HG02571 (cell line): ENCODE measurements at regions not wholly inside any gene's neighbourhood (a gene's known extent, or its start where the extent isn't known, plus 50 kb on each side); places are given as distances from the start of the nearest gene placed in this dataset.
A peak's percentile ranks its signal among the peaks of the same experiment; 100 is the strongest.

Experiments
- ATAC-seq: cut with Tn5 transposase; IDR thresholded peaks from one replicate; pipeline ENCODE4 v1.9.1; 2021; ENCODE audit warnings: mild to moderate bottlenecking, moderate library complexity; ENCODE audit not compliant: unreplicated experiment

- ATAC-seq, result no peak
Measured at GRCh38 chr2:150417278-150417677, 70.2 kb downstream of the RND3 start.

DNA sequence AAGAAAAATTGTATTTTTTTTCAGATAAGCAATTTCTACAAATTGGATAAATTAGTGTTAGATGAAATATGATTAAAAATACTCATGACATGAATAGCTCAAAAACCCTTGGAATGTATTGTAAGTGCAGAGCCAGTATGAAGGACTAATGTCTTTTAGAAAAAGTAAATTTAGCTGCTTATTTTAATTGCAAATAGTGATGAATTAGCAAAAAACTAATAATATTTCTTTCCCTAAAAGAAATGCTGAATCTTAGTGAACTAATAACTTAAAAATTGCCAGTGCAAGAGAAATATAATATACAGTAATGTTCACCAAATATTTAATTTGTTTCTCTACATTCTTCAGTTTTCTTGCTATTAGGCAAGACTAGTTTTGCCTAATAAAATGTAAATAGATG, 72.4 kb downstream of the RND3 start:
- no peak for ATAC-seq

DNA sequence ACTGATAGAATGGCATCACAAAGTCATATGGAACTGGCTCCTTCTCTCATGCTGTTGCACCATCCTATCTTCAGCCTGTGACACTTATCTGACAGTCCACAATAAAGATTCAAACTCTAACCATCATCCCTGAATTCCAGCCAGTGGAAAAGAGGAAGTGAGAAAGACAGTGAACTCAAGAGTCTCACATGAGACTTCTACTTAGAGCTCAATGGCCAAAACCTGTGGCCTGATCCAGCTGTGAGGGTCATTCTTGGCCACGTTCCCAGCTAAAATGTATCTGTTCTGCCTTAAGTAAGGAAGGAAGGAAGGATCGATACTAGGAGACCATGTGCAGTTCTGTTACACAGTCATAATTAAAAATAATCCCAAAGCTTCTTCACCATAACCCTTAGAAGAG, 73.6 kb downstream of the RND3 start:
- ATAC-seq, result no peak

DNA sequence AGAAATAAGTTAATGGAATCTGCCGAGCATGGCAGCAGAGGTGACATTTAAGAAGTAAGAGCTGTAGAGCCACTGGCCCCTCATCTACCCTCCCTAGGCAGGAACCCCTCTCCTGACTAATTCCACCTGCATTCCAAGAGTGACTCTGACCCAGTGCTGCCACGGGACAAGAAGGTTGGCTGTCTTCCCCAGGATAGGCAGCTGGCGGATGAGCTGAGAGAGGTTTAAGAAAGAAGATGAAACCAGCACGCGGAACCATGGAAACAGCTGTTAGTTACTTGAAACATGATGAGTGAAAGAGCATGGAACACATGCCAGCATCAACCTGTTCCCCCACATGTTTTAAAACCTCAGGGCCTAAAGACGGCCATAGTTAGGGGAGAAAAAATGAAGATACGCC, 74.1 kb downstream of the RND3 start:
- no peak for ATAC-seq

- no peak for ATAC-seq
Measured at GRCh38 chr2:150410809-150411208, 76.7 kb downstream of the RND3 start.

- ATAC-seq, result no peak
Measured at GRCh38 chr2:150409196-150409595, 78.3 kb downstream of the RND3 start.

DNA sequence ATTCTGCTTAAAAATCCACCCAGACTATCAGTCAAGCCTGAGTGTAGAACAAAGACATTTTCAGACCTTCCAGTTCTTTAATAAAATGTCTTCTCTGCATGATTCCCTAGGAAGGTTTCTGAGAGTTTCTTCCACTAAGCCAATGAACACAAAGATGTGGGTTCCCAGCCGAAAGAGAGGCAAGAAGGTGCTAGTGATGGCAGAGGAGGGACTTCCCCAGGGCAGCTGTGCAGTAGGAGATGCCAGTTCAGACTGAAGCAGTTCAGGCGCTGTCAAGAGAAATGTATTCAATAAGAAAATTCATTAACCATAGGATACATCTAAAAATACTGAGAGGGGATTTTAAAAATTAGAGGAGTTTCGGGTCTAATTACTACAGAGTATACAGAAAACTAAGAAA, 83.3 kb downstream of the RND3 start:
- ATAC-seq, result no peak

DNA sequence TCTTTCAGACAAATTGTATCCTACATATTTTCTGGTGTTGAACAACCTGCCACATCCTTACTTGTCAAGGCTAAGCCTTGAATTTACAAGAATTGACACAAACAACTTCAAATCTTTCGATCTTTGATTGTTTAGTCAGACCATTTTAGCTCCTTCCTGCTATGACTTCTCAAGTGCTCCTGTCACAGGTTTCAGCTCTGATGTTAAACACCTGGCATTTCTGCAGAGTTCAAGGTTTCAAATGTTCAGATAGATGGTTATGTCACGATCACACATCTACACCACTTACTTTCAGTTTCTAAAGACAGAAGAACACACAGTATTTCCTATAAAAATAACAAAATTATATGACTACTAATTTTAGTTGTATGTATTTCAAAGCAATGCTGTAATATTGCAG, 84.0 kb downstream of the RND3 start:
- ATAC-seq, result peak; percentile 86

GRCh38 chr2:150402953-150403352, 84.5 kb downstream of the RND3 start:
- ATAC-seq, result no peak

DNA sequence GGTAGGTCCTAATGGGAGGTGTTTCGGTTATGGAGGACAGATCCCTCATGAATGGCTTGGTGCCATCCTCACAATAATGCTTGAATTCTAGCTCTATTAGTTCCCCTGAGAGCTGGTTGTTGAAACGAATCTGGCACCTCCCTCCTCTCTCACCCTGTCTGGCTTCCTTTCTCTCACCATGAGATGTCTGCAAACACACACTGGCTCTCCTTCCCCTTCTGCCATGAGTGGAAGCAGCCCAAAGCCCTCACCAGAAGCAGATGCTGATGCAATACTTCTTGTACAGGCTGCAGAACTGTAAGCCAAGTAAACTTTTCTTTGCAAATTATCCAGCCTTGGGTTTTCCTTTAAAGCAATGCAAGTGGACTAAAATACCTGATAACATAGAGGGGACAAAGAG, 86.6 kb downstream of the RND3 start:
- ATAC-seq, result no peak

DNA sequence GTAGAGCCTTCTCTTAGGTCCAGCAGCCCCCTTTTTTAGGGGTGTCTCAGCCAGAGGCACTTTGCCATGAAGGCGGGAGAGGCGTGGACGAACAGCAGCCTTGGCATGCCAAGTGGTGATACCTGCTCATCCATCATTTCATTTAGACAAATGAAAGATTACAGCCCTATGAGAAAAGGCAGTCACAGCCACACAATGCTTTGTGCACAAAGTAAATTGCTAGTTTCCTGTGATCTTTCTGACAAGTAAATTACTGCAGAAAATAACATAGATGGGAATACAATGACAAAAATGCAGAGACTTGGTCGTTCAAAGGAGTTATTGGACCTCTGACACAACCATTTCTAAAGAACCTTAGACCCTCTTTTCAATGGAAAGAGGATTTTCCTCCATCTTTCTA, 94.9 kb downstream of the RND3 start:
- ATAC-seq, result no peak

DNA sequence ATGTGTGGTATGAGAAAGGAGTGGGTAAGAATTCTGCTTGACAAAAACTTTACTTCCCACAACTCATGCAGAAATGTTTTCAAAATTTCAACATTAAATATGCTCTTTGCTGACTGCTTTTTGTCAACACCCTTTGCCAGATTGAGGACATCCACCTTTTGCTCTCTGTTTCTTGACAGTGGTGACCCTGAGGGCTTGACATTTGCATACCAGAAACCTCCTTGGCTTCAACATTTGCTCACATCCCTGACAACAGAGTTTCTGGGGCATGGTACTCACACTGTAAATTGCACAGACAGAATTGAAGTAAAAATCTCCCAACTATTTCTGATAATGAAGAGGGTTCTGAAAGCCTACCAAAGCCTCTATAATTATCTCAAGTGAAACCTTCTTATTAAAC, 95.7 kb downstream of the RND3 start:
- peak; percentile 56 for ATAC-seq

- ATAC-seq, result no peak
Measured at GRCh38 chr2:150389447-150389846, 98.0 kb downstream of the RND3 start.

DNA sequence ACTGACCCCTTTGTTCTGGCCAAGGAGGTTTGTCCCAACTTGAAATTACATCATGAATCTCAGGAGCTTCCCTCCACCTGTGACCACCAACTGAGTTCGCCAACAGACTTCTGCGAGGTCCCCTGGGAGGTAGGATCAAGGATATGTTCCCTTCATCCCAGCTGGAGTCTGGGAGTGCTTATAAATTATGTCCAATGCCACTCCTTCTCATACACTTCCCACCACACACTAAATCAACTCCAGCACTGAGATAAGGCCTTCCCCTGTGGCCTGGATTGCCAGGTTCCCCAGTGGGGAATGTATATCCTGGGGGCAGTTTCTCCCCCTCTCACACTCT, 99.2 kb downstream of the RND3 start:
- no peak for ATAC-seq

- no peak for ATAC-seq
Measured at GRCh38 chr2:150387586-150388288, 99.7 kb downstream of the RND3 start.

DNA sequence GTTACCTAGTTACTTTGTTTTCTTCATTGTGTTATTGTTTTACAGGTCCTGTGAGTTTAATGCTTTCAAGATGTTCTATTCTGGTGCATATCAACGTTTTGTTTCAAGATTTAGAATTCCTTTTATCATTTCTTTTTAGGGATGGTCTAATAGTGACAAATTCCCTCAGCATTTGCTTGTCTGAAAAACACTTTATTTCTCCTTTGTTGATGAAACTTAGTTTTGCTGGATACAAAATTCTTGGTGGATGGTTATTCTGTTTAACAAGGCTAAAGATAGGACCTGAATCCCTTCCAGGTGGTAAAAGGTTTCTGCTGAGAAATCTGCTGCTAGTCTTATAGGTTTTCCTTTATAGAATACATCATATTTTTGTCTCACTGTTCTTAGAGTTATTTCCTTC, 102.3 kb downstream of the RND3 start:
- no peak for ATAC-seq

- no peak for ATAC-seq
Measured at GRCh38 chr2:150383587-150383986, 103.9 kb downstream of the RND3 start.

DNA sequence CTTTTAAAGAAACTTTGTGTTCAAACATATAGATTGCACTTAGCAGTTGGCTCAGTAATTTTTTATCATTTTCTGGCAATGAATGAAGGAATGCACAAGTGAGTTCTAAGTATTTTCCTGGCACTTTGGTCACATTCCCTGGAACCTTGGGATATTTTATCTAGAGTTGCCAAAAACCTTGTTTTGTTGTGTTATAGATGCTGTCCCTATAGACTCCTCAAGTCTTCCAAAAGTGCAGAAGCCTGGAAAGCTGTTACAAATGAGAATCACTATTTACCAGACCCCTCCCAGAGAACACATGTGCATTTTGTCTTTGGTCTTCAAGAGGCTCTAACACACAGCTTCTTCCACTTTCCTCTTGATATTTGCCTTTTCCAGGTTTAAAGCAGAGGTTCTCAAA, 108.3 kb downstream of the RND3 start:
- ATAC-seq, result no peak

DNA sequence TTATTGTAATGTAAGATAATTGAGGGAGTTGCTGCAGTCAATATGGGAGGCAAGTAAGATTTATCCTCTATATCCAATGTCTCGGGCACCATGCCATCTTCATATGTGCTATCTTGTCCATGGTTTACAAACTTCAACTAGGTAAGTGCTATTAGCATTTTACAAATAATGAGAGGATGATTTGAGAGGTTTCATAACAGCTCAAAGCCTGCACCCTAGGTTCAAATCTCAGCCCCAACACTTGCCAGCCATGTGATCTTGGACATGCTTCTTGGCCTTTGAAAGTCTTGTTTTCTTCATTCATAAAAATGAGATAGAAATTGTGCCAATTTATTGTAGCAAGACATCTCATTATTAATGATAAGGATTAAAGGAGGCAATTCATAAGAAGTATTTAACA, 108.8 kb downstream of the RND3 start:
- ATAC-seq, result no peak

DNA sequence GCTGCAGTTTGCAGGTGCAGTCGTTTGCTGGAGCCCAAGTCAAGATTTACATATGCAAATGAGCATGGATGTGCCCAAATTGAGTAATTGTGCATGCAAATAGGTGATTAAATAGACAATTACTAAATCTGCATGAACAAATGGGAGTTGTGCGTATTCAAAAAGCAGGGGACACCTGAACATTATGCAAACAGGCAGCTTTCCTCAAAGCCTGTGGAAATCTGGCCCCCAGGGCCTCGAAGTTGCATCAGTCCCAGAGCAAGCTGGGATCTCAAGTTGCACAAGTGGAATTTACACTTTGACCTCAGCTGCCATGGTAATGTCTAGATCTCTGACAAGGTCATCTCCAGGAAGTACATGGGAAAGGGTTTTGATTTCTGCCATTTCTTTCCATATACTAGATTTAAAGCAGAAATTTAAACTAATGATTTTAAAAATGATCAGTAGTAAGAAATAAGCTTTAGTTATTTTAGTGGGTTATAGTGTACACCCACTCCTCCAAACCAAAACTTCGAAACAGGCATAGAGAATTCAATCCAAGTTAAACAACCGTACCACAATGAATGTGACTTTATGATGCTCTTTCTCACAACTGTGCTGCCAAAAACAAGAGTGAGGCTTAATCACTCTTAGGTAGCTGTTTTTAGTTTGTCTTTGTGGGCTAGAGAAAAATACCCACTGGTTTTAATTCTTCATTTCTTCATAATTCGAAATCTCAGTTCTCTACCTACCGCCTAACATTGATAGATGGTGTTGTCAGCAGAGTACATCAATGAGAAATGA, 110.7 kb downstream of the RND3 start:
- no peak for ATAC-seq

DNA sequence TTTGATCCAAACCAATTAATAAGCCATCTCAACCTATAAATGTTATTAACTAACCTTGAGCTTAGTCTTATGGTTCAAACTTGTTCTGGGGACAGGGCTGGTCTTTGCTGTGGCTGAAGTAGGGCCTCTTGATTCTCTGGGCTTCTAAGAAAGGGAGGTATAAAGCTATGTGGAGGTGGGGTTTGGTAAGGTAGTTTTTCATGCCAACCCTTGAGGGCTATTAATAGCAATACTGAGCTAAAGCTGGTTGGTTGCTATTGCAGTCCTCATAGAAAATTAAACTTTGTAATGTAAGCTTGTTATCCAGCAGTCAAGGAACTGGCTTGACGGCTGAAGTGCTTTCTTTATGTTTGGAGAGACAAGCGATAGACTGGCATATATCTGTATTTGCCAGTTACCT, 112.1 kb downstream of the RND3 start:
- no peak for ATAC-seq

DNA sequence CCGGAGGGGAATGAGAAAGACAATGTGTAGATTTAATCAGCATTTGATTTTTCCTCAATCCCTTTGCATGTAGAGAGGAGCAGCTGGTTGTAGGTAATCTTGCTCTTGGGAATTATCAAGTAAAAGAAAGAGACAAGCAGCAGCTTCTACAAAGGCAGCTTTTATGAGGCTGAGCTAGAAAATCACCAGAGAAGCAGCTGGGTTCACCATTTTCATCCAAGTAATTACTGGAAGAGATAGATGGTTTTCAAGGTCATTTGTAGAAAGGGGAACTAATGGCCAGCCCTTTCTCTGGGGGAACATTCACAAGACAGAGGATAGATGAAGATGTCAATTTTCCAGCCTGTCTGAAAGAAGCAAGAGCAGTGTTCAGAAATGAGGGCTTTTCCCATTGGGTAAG, 113.0 kb downstream of the RND3 start:
- no peak for ATAC-seq

DNA sequence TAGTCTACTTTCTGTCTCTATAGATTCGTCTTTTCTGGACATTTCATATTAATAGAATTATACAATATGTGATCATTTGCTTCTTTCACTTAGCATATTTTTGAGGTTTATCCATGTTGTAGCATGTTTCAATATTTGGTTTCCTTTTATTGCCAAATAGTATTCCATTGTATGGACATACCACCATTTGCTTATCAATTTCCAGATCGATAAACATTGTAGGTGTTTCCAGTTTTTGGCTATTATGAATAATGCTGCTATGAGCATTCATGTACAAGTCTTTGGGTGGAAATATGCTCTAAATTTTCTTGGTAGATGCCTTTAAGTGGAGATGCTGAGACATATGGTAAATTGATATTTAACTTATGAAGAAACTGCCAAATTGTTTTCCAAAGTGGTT, 114.1 kb downstream of the RND3 start:
- no peak for ATAC-seq
